Peyer's patch (tissue), 4 donors: ENCODE measurements at regions not wholly inside any gene's neighbourhood (a gene's known extent, or its start where the extent isn't known, plus 50 kb on each side); places are given as distances from the start of the nearest gene placed in this dataset.
"Not testable (repeated sequence)": the region's sequence is repeated elsewhere in the genome, so short reads cannot be mapped to it uniquely, and the experiment has no call there.

Source experiments
- DNase-seq, 3 donors: peaks; one replicate each; pipeline ENCODE4 v3.0.0-alpha.2; 2017 to 2019
- H3K27ac ChIP-seq, 4 donors: fragments of 200-600 bp; sonication (generic); one replicate each; pipeline ENCODE4 v1.5.1; 2016 to 2019
- H3K27me3 ChIP-seq, 2 donors: fragments of 200-600 bp; sonication (generic); one replicate each; pipeline ENCODE4 v1.5.1; 2019
- H3K36me3 ChIP-seq, 3 donors: fragments of 200-600 bp; sonication (generic); one replicate each; pipeline ENCODE4 v1.5.1; 2016 to 2019
- H3K4me1 ChIP-seq, 4 donors: fragments of 200-600 bp; sonication (generic); one replicate each; pipeline ENCODE4 v1.5.1; 2016 to 2019
- H3K4me3 ChIP-seq, 4 donors: fragments of 200-600 bp; sonication (generic); 1 replicate in 3 of 4; 2 replicates in 1 of 4; pipeline ENCODE4 v1.5.1; 2016 to 2019; ENCODE audit warnings: mild to moderate bottlenecking in 1 of 4
- H3K9me3 ChIP-seq, 4 donors: fragments of 200-600 bp; sonication (generic); one replicate each; pipeline ENCODE4 v1.5.1; 2016 to 2019; ENCODE audit warnings: mild to moderate bottlenecking in 1 of 4
- POLR2A ChIP-seq, 2 donors: fragments of 450-650 bp; IDR thresholded peaks; one replicate each; pipeline ENCODE4 v1.5.1; 2017; ENCODE audit warnings: antibody characterized with exemption in 2 of 2, mild to moderate bottlenecking in 2 of 2, moderate library complexity in 2 of 2
- TF ChIP-seq, protein P1 (sequence below), 6 experiments: fragments of 450-650 bp in 4 of 6; fragments of 200-600 bp in 2 of 6; sonication (generic) in 1 of 6; IDR thresholded peaks; one replicate each; pipeline ENCODE4 v1.5.1; 2017 to 2019; ENCODE audit warnings: antibody characterized with exemption in 6 of 6, mild to moderate bottlenecking in 3 of 6, moderate library complexity in 1 of 6

DNA sequence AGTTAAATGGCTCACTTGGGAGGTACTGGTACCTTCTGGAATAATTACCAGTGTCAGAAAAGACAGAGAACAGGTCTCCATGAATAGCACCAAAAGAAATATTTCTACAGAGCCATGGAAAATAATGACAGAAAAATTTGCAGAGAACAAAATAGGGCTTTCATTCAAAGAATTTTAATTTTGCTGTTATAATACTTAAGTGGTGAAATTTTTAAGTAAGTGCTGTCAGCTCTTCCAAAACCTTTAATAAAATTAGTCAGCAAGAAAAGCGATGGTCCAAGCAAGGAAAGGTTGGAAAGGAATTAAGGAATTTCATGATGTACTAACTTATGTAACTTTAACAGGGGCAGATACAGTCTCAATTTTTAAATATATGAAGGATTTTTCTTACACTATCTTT lies 359.2 kb downstream of the NR2F1-AS1 start:
- H3K27ac ChIP-seq: no peak overlapping the region
- H3K4me1 ChIP-seq: no peaks in the 10 kb centered on the region
- TF ChIP-seq, protein P1, sequence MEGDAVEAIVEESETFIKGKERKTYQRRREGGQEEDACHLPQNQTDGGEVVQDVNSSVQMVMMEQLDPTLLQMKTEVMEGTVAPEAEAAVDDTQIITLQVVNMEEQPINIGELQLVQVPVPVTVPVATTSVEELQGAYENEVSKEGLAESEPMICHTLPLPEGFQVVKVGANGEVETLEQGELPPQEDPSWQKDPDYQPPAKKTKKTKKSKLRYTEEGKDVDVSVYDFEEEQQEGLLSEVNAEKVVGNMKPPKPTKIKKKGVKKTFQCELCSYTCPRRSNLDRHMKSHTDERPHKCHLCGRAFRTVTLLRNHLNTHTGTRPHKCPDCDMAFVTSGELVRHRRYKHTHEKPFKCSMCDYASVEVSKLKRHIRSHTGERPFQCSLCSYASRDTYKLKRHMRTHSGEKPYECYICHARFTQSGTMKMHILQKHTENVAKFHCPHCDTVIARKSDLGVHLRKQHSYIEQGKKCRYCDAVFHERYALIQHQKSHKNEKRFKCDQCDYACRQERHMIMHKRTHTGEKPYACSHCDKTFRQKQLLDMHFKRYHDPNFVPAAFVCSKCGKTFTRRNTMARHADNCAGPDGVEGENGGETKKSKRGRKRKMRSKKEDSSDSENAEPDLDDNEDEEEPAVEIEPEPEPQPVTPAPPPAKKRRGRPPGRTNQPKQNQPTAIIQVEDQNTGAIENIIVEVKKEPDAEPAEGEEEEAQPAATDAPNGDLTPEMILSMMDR (IDR thresholded peaks at IDR 0.05): no peak
- TF ChIP-seq POLR2A (IDR thresholded peaks at IDR 0.05): no peak
- H3K36me3 ChIP-seq: no peaks in the 10 kb centered on the region
- H3K4me3 ChIP-seq: no peak overlapping the region
- H3K27me3 ChIP-seq: no peaks in the 10 kb centered on the region
- H3K9me3 ChIP-seq: no peaks in the 10 kb centered on the region
- no peak for DNase-seq

DNA sequence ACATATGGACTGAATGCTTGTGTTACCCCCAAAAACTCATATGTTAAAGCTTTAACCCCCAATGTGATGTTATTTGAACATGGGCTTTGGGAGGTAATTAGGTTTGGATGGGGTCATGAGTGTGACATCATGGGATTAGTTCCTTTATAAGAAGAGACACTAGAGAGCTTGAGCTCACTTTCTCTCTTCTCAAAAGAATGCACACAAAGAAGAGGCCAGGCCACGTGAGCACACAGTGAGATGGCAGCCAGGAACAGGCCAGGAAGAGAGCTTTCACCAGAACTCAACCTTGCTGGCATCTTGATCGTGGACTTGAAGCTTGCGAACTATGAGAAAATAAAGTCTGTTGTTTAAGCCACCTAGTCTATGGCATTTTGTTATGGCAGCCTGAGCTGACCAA lies 360.6 kb downstream of the NR2F1-AS1 start:
- TF ChIP-seq, protein P1 (IDR thresholded peaks at IDR 0.05): no peak
- TF ChIP-seq POLR2A (IDR thresholded peaks at IDR 0.05): no peak

DNA sequence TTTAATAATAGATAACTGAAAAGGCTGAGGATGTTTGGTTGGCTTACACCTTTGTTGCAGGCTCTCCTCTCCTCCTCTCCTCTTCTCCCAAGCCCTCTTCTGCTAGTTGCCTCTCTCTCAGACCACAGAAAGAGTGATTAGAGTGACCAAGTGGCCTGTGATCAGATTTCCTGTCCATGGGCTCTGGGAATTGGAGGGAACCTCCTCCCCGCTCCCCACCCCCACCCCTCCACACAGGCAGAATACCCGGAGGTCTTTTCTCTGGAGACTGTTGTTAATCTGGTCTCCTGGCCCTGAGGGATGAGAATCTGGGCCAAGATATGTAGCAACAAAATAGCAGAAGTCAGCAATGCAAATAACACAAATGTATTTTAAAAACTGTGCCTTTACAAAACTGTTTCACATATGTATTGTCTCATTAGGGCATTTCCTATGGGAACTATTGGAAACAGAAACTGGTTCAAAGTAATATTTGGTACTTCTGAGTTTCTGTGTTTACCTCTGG lies 361.3 kb downstream of the NR2F1-AS1 start:
- no peak overlapping the region for H3K27ac ChIP-seq
- no peak for TF ChIP-seq POLR2A (IDR thresholded peaks at IDR 0.05)
- TF ChIP-seq, protein P1 (IDR thresholded peaks at IDR 0.05): no peak
- H3K9me3 ChIP-seq: no peaks in the 10 kb centered on the region
- DNase-seq: no peak
- H3K27me3 ChIP-seq: no peaks in the 10 kb centered on the region
- no peaks in the 10 kb centered on the region for H3K36me3 ChIP-seq
- no peak overlapping the region for H3K4me3 ChIP-seq
- H3K4me1 ChIP-seq: no peaks in the 10 kb centered on the region

More for the DNA sequence above, 360.6 kb downstream of the NR2F1-AS1 start:
- Histone ChIP-seq H3K9me3 (no peaks in the 10 kb centered on the region), H3K4me1 (no peaks in the 10 kb centered on the region), H3K27me3 (no peaks in the 10 kb centered on the region), H3K4me3 (no peak overlapping the region), H3K36me3 (no peaks in the 10 kb centered on the region), H3K27ac (no peak overlapping the region)
- DNase-seq: no peak

DNA sequence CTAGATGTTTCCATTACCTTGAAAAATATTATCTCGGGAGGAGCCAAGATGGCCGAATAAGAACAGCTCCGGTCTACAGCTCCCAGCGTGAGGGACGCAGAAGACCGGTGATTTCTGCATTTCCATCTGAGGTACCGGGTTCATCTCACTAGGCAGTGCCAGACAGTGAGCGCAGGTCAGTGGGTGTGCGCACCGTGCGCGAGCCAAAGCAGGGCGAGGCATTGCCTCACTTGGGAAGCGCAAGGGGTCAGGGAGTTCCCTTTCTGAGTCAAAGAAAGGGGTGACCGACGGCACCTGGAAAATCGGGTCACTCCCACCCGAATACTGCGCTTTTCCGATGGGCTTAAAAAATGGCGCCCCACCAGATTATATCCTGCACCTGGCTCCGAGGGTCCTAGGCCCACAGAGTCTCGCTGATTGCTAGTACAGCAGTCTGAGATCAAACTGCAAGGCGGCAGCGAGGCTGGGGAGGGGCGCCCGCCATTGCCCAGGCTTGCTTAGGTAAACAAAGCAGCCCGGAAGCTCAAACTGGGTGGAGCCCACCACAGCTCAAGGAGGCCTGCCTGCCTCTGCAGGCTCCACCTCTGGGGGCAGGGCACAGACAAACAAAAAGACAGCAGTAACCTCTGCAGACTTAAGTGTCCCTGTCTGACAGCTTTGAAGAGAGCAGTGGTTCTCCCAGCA lies 367.8 kb downstream of the NR2F1-AS1 start:
- H3K4me3 ChIP-seq: not testable (repeated sequence)

DNA sequence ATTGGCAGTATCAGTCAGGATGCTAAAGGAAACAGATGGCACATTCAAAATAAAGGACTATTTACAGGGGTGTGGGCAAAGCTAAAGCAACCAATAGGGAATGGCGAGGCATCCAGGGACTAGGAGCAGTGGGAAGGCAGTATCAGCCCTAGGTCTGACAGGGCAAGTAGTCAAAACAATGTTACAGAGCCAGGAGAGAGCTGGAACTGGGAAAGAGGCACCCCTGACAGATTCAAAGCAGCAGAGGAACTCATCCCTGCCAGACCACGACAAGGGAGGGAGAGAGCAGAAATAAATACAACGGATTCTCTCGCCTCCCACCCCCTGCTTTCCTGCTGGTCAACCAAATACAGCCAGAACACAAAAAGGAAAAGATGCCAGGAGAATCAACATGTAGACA lies 371.5 kb downstream of the NR2F1-AS1 start:
- Histone ChIP-seq H3K4me1 (no peaks in the 10 kb centered on the region), H3K9me3 (no peaks in the 10 kb centered on the region), H3K27ac (no peak overlapping the region), H3K4me3 (no peak overlapping the region), H3K27me3 (no peaks in the 10 kb centered on the region), H3K36me3 (no peaks in the 10 kb centered on the region)
- DNase-seq: no peak
- TF ChIP-seq, protein P1 (IDR thresholded peaks at IDR 0.05): no peak
- TF ChIP-seq POLR2A (IDR thresholded peaks at IDR 0.05): no peak

More for the DNA sequence above, 367.8 kb downstream of the NR2F1-AS1 start:
- H3K36me3 ChIP-seq, H3K4me1 ChIP-seq, DNase-seq, H3K9me3 ChIP-seq, H3K27me3 ChIP-seq, H3K27ac ChIP-seq: not testable (repeated sequence)

DNA sequence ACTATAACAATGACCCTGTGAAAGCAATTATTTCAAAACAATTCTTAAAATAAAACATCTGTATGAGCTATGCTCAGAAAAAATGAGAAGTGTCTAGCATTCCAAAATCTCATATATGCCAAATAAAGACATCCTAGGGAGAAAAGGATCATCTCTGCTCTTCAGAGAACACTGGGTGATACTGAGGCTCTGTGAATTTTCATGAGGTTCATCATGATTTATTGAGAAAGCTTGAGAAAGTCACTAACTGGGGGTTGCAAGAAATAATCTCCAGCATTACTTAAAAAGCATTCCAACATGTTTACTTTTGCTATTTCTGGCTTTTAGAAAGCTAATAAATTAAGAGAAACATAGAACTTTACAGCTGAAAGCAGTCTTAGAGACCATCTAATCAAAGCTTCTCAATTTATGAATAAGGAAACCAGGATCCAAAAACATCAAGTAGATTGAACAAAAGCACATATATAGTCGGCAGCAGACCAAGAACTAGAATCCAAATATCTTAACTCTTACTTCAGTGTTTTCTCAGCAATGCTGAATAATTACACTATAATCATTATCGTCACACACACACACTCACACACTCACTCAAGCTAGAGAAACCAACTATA lies 372.8 kb downstream of the NR2F1-AS1 start:
- TF ChIP-seq POLR2A (IDR thresholded peaks at IDR 0.05): no peak
- TF ChIP-seq, protein P1 (IDR thresholded peaks at IDR 0.05): no peak
- H3K36me3 ChIP-seq: no peaks in the 10 kb centered on the region
- no peak overlapping the region for H3K4me3 ChIP-seq
- no peaks in the 10 kb centered on the region for H3K9me3 ChIP-seq
- no peak for DNase-seq
- H3K27me3 ChIP-seq: no peaks in the 10 kb centered on the region
- peak overlapping the region in 1 of 4 donors; percentile 14 for H3K27ac ChIP-seq
- H3K4me1 ChIP-seq: no peaks in the 10 kb centered on the region
